GM18517 (cell line): ENCODE measurements at regions not wholly inside any gene's neighbourhood (a gene's known extent, or its start where the extent isn't known, plus 50 kb on each side); places are given as distances from the start of the nearest gene placed in this dataset.

Experiments used
- ATAC-seq: cut with Tn5 transposase; IDR thresholded peaks from one replicate; pipeline ENCODE4 v1.9.1; 2021; ENCODE audit warnings: mild to moderate bottlenecking, moderate library complexity; ENCODE audit not compliant: unreplicated experiment

DNA sequence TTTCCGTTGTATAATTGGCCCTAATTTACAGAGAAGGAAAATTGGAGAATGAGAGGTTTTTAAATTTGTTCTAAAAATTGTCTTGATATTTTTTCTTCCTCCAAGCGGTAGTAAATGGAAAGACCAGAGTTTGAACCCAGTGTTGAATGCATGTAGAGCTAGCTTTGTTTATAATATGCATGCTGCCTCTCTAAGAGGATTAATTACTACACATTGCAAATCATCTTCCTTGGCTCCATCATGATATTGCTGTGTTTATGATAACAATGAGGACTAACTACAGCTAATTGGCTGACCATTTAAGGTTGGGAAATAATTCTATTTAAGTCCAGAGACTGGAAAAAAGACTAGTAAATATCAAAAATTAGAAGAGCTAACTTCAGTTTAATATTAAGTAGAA, 338.5 kb downstream of the PLK2 start:
- ATAC-seq = no peak

DNA sequence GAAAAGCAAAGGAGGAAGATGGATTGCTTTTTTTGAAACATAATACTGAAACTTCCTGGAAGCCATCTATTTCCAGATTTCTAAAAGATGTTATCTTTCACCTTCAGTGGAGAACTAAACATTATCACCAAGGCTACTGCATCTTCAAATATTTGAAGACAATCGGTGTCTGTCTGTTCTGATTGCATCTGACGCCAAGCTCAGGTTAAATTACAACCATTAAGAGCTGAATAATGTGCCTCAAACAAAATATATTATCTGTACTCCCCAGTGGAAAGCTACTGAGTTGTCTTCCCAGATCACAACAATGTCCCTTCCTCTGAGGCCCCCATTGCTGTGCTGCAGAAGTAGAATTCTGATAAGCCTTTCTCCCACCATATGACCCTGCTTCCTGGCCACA, 342.3 kb downstream of the PLK2 start:
- ATAC-seq = no peak

DNA sequence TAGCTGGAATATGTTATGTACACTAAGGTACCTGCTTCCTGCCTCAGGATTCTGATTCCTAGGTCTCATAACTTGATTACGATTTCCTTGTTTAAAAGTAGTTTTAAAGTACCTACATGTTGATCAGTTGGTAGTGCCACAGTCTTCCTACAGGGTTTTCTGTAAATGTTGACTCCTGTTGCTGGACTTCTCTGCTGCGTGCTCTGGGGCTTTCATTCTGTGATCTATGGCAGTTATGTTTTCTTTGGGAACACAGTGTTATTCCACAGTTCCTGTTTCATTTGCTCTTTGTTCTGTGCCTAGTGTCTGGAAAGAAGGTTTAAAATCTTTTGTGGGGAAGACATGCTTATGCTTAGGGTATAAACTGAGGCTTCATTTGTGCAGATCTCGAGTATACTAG, 343.5 kb downstream of the PLK2 start:
- ATAC-seq = no peak

DNA sequence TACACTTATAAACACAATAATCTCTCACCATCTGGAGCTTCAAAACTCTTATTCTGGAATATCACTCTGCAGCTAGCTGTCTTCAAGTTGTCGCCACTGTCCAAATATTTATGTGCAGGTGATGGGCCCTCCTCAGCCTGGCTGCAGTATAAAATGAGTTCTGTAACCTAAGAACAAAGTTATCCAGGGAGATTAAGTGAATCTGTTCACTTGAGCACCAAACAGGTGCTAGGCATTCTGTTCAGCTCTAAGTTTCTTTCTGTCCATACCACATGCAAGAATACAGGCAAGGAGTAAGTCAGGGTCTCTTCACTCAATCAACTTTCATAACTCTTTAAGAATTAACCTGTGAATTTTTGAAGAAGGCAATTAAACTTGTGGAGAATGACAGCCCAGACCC, 344.1 kb downstream of the PLK2 start:
- ATAC-seq = no peak

DNA sequence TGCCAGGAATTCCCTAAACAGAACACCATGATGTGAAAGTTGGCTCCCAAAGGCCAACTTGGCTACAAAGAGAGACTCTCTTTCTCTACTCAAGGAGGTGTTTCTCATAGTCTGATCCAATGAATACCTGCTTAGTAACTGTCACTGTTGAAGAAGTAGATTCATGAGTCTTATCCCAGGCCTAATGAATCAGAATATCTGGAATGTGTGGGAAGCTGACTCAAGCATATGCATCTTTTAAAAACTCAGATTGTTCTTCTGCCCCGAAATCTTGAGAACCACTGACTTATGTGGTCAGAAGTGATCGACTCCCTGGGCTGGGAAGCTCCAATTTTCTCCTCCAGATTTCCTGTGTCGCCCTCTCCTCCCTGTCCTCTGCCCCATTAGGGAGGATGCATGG, 345.6 kb downstream of the PLK2 start:
- ATAC-seq = no peak

DNA sequence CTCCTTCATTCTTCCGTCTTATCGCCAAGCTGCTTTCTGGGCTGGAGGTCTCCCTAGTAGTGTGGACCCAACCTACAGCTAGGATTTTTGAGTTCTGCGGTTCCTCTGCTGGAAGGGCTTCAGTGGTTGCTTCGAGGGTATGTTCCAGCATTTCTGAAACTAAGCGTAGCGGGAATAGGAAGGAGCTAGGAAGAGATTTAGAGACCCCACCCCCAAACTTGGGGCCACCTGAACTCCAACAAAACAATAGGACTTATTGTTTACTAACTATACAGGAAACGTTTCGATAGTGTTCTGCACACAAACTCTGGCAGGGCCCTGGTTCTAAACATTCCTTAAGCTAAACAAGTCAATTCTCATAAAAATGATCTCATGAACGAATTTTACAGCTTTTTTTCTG, 346.7 kb downstream of the PLK2 start:
- ATAC-seq = no peak

DNA sequence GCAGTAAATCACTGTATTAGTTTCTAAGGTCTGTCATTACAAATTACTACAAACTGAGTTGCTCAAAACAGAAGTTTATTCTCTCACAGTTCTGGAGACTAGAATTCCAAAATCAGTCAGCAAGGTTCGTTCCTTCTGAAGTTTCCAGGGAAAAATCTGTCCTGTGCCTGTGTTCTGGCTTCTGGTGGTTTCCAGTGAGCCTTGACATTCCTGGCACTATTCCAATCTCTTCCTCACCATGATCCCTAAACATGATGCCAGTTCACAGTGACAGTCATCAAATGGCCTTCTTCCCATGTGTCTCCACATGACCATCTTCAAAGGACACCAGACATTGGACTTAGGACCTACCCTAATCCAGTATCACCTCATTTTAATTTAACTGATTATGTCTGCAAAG, 351.4 kb downstream of the PLK2 start:
- ATAC-seq = no peak

DNA sequence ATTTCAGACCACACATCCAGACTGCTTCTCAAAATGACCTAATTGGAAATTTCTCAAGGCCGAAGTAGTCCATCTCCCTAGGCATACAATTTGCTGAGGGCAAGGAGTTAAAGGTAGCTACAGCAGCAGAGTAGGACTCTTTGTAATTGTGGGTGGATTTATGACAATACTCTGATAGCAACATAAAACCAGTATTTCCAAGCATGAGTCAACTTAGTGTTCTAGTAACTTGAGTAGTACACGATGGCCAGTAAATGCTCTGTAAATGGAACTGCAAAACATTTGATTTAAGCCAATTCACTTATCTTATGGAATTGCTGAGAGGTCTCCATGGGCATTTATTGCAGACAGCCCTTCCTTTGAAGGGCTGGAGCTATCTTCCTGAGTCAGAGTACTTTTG, 352.2 kb downstream of the PLK2 start:
- no peak for ATAC-seq

DNA sequence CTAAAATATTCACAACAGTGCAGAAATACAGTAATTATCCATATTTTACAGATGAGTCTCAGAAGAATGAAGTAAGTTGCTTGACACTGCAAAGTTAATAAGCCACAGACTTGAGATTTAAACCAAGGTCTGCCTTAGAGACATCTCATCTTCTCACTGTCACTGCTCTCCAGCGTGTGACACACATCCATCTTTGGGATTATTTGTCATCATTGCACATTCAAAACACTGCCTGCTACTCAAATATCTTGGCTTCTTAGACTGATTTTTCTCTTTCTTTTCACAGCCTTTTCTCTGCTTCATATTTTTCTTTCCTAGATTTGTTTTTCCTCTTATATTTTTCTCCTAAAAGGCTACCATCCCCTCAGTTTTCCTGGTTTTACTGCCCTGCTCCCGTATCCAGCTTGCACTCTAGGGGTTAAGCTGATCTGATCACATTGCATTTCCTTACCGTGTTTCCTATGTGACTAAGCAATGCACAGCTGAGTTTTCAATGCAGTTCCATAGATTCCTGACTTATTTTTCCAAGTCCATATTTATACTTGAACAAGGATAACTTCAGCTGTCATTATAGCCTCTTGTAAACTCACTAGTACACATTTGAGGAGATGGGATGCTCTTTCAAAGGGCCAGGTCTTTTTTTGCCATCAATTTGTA, 353.0 kb downstream of the PLK2 start:
- ATAC-seq = no peak

DNA sequence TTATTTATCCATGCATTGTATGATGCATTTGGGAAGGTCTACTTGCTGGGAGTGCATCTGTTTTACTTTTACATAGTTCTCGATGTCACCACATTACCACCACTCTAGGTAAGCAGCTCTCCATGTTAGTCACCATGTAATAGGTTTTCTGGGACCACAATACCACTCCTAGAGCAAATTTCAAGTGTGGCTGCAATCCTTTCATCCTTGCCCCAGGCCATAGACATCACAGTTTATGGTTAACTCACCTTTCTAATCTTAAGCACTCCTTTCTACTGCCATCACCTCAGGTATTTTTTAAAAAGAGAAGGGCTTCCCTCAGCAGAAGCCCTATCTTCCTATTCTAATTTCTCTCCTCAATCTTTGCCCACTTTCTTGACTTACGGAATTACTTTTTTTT, 354.1 kb downstream of the PLK2 start:
- no peak for ATAC-seq

DNA sequence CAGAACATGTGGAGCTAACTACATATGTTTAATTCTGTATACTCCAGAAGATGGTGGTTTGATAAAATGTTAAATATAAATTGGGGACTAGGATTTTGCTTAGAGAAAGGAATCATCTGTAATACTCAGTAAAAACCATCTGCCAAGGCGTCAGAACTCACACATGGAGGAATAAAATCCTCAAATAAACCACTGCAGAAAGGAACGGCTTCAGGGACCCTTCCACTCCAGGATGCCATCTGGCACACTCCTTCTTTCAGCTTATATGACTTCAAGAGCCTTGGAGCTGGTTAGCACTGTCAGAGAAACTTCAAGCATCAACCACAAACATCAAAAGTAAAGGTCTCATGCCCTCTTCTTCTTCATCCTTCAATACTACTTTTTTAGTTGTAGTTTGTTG, 360.6 kb downstream of the PLK2 start:
- no peak for ATAC-seq

DNA sequence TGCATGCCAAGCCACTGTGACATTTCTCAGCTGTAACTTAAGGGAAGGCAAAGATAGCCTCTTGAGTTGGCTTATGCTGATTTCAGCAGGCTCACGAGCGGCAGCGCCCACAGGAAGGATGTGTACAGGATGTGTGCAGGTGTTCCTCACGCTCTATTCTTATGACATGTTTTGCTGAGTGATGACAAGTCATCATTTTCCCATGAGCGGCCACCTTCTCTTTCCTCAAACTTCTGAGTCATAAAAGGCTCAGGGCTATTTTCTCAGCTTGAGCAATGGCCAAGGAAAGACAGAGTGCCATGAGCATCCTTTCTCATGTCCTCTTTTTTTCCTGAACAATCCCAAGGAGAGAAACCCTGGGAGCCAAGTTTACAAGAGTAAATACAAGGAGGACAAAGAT, 365.9 kb downstream of the PLK2 start:
- no peak for ATAC-seq

DNA sequence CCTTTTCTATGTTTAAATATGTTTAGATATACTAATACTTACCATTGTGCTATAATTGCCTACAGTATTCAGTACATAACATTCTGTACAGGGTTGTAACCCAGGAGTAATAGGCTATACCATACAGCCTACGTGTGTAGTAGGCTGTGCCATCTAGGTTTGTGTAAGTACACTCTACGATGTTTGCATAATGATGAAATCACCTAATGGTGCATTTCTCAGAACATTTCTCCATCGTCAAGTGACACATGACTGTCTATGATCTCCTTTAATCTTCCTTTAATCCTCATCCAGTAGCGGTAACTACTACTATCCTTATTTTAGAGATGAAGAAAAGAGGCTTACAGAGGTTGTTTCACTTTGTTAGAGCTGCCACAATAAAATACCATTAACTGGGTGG, 369.2 kb downstream of the PLK2 start:
- no peak for ATAC-seq

DNA sequence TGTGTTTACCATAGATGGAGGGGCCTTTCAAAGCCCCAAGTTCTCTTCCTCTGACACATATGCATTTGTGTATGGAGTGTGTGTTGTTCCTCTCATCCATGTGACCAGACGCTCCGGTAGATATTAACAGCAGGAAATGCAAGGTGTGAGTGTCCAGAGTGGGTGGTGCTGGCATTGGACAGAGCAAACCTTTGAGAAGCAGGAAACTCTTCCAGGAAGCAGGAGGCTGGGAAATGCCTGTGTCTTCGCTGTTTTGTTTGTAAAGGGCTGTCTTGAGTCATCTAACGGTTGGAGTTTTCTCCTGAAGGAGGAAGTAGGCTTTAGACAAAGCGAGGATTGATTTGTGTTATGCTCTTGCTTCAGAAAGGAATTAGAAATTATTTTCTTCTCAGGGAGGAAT, 370.9 kb downstream of the PLK2 start:
- no peak for ATAC-seq

DNA sequence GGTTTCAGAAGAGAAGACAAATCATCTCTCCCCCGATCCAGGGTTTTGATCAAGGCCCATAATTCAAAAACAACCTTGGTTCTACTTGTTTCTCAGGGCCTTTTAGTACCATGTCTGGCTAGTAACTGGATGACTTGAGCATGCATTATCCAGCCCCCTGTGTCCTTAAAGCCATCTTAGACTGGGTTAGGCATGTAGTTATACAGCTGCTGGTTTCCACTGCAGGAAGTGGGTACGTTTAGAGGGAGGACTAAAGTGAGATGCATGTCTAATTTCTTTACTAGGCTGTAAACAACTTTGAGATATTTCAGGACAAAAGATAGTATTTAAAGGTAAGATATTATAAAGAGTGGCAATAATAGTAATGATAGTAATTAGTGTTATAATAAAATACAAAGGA, 372.0 kb downstream of the PLK2 start:
- ATAC-seq = no peak

DNA sequence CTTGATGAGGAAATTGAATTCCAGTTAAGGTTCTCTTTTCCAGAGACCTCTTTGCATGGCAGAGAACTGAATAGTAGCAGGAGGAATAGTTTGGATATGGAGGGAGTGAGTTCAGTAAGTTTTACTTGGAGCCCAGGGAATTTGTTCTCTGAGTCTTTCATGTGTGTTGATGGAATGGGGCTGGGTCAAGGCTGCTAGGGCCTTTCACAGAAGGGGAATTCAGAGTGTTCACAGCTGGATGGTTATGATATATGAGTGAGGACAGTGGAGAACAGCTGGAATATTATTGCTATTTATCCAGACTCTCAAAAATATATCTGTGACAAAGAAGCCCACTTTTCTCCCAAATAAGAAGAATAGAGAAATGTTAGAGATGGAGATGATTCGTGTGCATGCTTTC, 372.8 kb downstream of the PLK2 start:
- ATAC-seq = no peak

DNA sequence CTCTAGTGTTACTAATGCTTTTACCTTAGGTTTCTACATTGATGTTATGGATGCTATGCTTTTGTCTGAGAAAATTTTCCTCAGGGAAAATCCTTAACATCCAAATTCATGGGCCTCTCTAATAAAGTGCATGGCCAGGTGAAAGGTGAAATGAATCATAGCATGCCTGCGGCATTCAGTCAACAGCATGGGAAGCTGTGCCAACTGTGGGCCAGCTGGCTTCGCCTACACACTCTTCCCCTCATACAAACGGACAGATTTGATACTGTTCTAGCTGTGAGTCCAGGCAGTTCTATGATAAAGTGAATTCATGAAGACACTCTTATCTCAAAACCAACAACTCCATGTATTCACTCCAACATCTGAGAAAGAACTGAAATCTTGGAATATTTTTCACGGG, 374.1 kb downstream of the PLK2 start:
- no peak for ATAC-seq

DNA sequence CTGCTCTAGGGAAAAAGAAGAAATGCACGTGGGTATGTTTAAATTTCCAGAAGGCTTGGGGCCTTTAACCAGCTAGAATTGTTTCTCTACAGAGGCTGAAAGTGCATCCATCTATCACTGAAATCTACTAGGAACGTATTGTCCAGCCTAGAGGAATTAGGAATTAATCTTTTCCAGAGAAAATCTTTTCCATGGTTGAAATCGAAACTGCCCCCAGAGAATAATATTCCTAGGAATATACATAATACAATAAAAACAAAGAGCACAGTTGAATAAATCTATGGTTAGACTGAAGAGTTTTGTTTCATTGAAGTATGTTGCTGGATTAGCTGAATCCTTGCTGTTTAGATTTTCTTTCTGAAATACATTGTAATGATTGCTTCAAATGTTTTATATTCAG, 378.5 kb downstream of the PLK2 start:
- no peak for ATAC-seq

DNA sequence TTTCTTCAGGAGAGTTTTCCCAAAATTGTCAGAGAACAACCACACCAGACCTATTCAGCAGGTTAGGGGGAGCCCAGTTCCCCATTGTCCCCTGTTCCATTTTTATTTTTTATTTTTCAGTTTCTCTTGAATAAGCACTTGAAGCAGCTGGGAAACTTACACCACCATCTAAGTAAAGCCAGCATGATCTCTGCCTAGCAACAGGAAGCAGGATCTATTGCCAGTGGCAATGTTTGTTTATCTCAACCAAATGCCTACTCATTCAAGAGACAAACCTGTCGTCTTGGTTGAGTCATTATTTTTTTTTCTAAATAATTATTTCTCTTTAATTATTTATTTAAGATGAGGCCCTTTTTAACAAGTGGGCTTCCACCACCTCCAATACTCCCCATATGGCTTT, 379.3 kb downstream of the PLK2 start:
- ATAC-seq = no peak

DNA sequence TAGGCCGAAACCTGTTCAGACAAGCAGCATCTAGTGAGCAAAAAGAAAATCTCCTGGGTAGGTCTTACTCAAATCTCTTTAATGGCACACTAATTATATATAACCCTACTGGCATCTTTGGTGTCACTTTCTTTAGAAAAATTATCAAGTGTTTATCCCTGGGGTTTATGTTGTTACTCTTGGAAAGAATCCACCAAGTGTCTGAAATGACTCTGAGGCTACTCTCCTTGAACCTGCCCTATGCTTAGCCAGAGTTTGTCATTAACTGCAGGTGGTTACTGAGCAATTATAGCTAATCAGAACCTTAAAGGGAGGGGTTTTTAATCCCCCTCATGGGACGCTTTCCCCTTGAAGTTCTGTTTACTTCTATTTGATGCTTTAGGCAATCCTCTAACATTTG, 381.9 kb downstream of the PLK2 start:
- ATAC-seq = no peak

DNA sequence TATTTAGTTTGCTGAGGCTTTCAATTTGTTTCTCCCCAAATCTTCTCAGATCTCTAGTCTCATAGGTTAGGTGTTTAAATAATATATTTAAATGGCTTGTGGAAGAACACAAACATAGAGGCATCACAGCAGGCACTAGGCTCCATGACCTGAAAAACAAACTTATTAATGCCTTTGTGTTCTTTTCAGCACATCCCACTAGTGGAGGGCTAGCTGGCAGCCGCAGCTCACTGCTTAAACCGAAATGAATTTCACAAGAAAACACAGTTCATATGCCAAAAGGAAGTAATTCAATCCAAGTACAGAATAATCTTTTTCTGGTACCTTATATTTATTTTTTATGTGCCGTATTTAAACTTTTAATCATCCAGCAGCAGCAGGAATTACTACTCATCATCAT, 382.5 kb downstream of the PLK2 start:
- no peak for ATAC-seq

DNA sequence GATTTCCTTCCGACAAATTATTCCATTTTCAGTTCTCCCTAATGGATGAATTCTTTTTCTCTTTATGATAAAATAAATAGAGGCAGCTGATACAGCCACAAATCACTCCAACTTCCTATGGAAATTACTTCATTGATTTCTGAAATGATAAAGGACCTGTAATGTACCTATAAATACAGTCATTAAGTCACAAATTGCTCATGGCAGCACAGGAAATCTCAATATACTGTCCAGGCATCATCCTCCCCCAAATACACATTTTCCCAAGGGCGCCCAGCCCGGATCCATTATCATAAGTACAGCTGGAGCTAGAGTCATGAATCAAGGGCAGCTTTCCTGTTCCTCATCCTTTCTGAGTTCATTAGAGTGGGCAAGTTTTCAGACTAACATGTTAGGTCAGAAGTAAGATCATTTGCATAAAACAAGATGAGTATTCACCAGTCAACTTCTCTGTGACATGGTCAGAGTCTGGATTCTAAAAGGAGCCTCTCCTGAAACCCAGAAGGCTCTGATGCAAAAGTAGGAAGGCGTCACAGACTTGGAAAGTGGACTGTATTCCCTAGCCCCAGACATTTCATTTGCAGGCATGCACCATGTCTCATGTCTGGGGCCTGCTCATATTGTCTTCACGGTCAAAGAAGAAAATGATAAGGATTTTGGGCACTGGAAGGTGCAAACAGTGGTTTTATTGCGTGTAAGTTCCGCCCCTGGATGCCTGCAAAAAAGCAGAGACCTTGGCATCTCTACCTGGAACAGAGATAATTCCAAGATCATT, 383.2 kb downstream of the PLK2 start:
- ATAC-seq = no peak

DNA sequence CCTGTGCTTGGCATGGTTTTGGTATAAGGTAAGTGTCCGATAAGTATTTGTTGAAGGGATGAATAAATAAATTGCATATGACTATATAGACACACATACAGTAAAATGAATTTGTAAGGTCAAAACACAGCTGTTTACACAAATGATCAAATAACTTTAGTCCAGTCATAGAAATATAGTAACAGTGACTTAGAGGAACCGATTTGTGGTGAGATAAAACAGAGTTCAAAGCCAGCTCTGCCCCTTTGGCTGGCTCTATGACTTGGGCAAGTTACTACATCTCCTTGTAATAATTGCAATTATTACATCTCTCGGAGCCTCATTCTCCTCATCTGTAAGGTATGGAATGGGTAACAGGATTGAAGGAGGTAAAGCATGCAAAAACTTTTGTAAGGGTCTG, 384.0 kb downstream of the PLK2 start:
- no peak for ATAC-seq
